Heart left ventricle (tissue), 16 donors: ENCODE measurements at regions not wholly inside any gene's neighbourhood (a gene's known extent, or its start where the extent isn't known, plus 50 kb on each side); places are given as distances from the start of the nearest gene placed in this dataset.

Experiments used
- ATAC-seq, 4 donors: fragments of 200-7000 bp; cut with Tn5 transposase; one replicate each; pipeline ENCODE4 v1.9.1; 2020 to 2022; ENCODE audit warnings: moderate library complexity in 4 of 4, mild to moderate bottlenecking in 3 of 4, moderate number of reproducible peaks in 1 of 4
- DNase-seq, 5 donors: peaks; one replicate each; pipeline ENCODE4 v3.0.0-alpha.2; 2020
- H3K27ac ChIP-seq, 12 donors: fragments of 200-600 bp; sonication (generic) in 4 of 12; one replicate each; pipeline versions ENCODE4 v1.5.0 to v1.8.0; 2016 to 2022; ENCODE audit warnings: mild to moderate bottlenecking in 2 of 12
- H3K27me3 ChIP-seq, 9 donors: fragments of 200-600 bp; sonication (generic) in 2 of 9; one replicate each; pipeline versions ENCODE4 v1.5.1 to v1.8.0; 2016 to 2022; ENCODE audit warnings: mild to moderate bottlenecking in 3 of 9
- H3K36me3 ChIP-seq, 9 donors: fragments of 200-600 bp; sonication (generic) in 2 of 9; one replicate each; pipeline versions ENCODE4 v1.5.0 to v1.8.0; 2018 to 2022; ENCODE audit warnings: mild to moderate bottlenecking in 2 of 9
- H3K4me1 ChIP-seq, 12 donors: fragments of 200-600 bp; sonication (generic) in 4 of 12; one replicate each; pipeline versions ENCODE4 v1.5.0 to v1.8.0; 2016 to 2022; ENCODE audit warnings: mild to moderate bottlenecking in 3 of 12
- H3K4me3 ChIP-seq, 12 donors: fragments of 200-600 bp; sonication (generic) in 4 of 12; one replicate each; pipeline versions ENCODE4 v1.5.0 to v1.8.0; 2017 to 2022; ENCODE audit warnings: mild to moderate bottlenecking in 9 of 12, moderate library complexity in 4 of 12
- H3K9me3 ChIP-seq, 12 donors: fragments of 200-600 bp; sonication (generic) in 4 of 12; one replicate each; pipeline versions ENCODE4 v1.5.0 to v1.8.0; 2016 to 2022; ENCODE audit warnings: mild to moderate bottlenecking in 1 of 12
- POLR2A ChIP-seq, 2 donors: fragments of 450-650 bp; IDR thresholded peaks; one replicate each; pipeline ENCODE4 v1.6.1; 2017; ENCODE audit warnings: antibody characterized with exemption in 2 of 2, mild to moderate bottlenecking in 2 of 2, moderate library complexity in 2 of 2
- WGBS, 4 donors: extraction: QIAGEN DNeasy Blood & Tissue Kit in 2 of 4; methylation state at CpG; one replicate each; pipeline versions ENCODE4 v1.1.5 to v1.1.7; 2013 to 2018; 5-methylcytosine and 5-hydroxymethylcytosine counted together
- intact Hi-C, 10 donors: fragments of 100-400 bp; cut with DNase I; formaldehyde crosslinking; loops; one replicate each; pipeline versions ENCODE4 v1.11.1 to v1.14.2; 2022
- TF ChIP-seq, protein P1 (sequence below), 12 donors: fragments of 200-600 bp; sonication (generic) in 4 of 12; IDR thresholded peaks; one replicate each; pipeline versions ENCODE4 v1.5.0 to v1.8.0; 2018 to 2022; ENCODE audit warnings: antibody characterized with exemption in 12 of 12, mild to moderate bottlenecking in 5 of 12
- donor health status: ischemic (EF 13 %, LVEDD 7.1; RV severe dilation, severe dysfunction).
- donor health status: healthy with polysubstance abuse.
- donor health status: DM: no; HTN: yes; CAD: no.
- donor health status: DM: no; HTN: no; CAD: no.
- donor health status: ischemic (EF 25% LVEDD 6.9; RV normal size, moderate dysfunction).
- donor health status: ischemic (EF 25% LVEDD 5.7; RV mildly dilated, moderate dysfunction).
- donor health status: healthy.
- donor health status: DM: yes; HTN: yes; CAD: no.
- donor health status: ischemic (EF 35%, LVEDD 5.7; RV mildly dilated, moderate dysfunction).
- donor health status: nonischemic (EF 11% LVEDD 7.7; RV severe dilation, severe dysfunction).
- donor health status: DM: yes; HTN: yes; CAD: no.
- donor health status: PGD.
- donor health status: ischemic (EF 29% LVEDD 5.4; RV normal size, mild dysfunction).
- donor health status: nonischemic (EF 23%, LVEDD 6.1; RV moderate dilation, normal function).

- intact Hi-C loops: no loop called here
- no peak overlapping the region for H3K4me3 ChIP-seq
- 93 to 98% (median 94%) methylated on average over 1 of the region's 1 CpG for WGBS, 4 donors
- ATAC-seq (no peak), DNase-seq (no peak)
- H3K36me3 ChIP-seq: no peaks in the 10 kb centered on the region
- no peaks in the 10 kb centered on the region for H3K9me3 ChIP-seq
- H3K4me1 ChIP-seq: no peaks in the 10 kb centered on the region
- TF ChIP-seq POLR2A (IDR thresholded peaks at IDR 0.05): no peak
- TF ChIP-seq, protein P1, sequence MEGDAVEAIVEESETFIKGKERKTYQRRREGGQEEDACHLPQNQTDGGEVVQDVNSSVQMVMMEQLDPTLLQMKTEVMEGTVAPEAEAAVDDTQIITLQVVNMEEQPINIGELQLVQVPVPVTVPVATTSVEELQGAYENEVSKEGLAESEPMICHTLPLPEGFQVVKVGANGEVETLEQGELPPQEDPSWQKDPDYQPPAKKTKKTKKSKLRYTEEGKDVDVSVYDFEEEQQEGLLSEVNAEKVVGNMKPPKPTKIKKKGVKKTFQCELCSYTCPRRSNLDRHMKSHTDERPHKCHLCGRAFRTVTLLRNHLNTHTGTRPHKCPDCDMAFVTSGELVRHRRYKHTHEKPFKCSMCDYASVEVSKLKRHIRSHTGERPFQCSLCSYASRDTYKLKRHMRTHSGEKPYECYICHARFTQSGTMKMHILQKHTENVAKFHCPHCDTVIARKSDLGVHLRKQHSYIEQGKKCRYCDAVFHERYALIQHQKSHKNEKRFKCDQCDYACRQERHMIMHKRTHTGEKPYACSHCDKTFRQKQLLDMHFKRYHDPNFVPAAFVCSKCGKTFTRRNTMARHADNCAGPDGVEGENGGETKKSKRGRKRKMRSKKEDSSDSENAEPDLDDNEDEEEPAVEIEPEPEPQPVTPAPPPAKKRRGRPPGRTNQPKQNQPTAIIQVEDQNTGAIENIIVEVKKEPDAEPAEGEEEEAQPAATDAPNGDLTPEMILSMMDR (IDR thresholded peaks at IDR 0.05): no peak
- no peaks in the 10 kb centered on the region for H3K27me3 ChIP-seq
- H3K27ac ChIP-seq: no peak overlapping the region
These were observed 202.6 kb upstream of the NRP1 start for GRCh38 chr10:33537066-33537465.

DNA sequence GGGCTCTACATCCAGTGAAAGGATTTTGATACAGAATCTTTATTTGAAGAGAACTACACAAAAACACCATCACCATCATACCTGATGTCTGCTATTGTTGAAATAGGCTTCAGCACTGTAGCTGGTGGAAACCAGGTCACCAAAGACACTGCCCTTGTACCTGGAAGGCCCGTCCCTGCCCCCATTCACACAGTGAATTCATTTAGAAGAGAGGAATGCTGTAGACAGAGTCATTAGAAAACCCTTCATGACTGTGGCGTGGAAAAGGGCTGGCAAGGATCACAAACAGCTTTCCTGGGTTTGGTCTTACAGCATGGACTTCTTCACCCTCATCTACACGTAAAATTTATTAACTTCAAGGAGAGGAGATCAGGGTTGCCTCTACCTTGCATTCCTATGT lies 202.0 kb upstream of the NRP1 start:
- Histone ChIP-seq H3K27ac (no peak overlapping the region), H3K27me3 (no peaks in the 10 kb centered on the region), H3K4me1 (no peaks in the 10 kb centered on the region), H3K36me3 (no peaks in the 10 kb centered on the region), H3K4me3 (no peak overlapping the region), H3K9me3 (no peaks in the 10 kb centered on the region)
- no peak for ATAC-seq
- TF ChIP-seq, protein P1 (IDR thresholded peaks at IDR 0.05): no peak
- no peak for TF ChIP-seq POLR2A (IDR thresholded peaks at IDR 0.05)
- DNase-seq: no peak
- intact Hi-C loops: no loop called here
- WGBS, 4 donors: 81 to 90% (median 84%) methylated on average over 3 of the region's 3 CpGs

DNA sequence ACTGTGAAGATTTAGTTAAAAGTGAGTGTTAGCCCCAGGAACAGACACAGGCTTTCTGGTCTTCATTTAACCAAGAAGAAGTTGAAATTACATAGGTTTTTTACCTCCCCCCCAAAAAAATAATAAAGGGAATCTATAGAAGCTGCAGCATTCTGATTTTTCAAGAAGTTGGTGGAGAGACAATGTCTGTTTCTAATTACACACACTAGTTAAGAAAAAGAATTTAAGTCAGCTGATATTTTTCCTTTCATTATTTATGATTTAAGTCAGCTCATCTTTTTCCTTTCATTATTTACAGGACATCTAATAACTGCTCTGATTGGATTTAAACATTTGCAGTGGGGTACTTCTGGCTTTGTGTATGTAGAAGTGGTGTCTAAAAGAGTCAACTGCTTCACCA lies 201.4 kb upstream of the NRP1 start:
- H3K4me3 ChIP-seq: no peak overlapping the region
- H3K4me1 ChIP-seq: no peaks in the 10 kb centered on the region
- H3K27ac ChIP-seq: no peak overlapping the region
- intact Hi-C loops: no loop called here
- no peak for TF ChIP-seq POLR2A (IDR thresholded peaks at IDR 0.05)
- TF ChIP-seq, protein P1 (IDR thresholded peaks at IDR 0.05): no peak
- H3K9me3 ChIP-seq: peaks cover 0 to under 1% (median 0%) of the 10 kb centered on the region in 12 donors
- H3K36me3 ChIP-seq: no peaks in the 10 kb centered on the region
- no peak for DNase-seq
- no peaks in the 10 kb centered on the region for H3K27me3 ChIP-seq
- no peak for ATAC-seq

DNA sequence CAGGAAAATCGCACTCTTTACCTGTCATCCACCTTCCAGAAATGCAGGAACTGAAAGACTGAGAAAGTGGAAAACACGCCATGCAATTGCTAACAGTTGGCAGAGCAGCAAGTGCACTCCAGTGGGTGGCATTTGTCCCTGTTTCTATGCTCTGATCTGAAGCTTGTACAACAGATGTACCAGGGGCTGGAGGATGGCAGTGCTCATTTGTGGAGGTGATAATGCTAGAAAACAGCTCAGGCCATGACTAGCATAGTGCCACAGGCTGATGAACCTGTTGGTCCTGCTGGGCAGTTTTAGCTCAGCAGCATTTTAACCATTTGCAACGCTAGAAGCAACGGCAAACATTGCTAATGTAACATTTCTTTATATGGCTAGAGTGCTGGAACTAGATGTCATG lies 199.9 kb upstream of the NRP1 start:
- Histone ChIP-seq H3K9me3 (peaks cover 0 to 15% (median 0%) of the 10 kb centered on the region in 12 donors), H3K27ac (no peak overlapping the region), H3K4me1 (no peaks in the 10 kb centered on the region), H3K27me3 (no peaks in the 10 kb centered on the region), H3K36me3 (no peaks in the 10 kb centered on the region), H3K4me3 (no peak overlapping the region)
- WGBS, 4 donors: 87 to 92% (median 88%) methylated on average over 4 of the region's 4 CpGs
- DNase-seq (no peak), ATAC-seq (peak in 2 of 4 donors; percentile 24 to 61)
- intact Hi-C loops: no loop called here
- TF ChIP-seq, protein P1 (IDR thresholded peaks at IDR 0.05): no peak
- TF ChIP-seq POLR2A (IDR thresholded peaks at IDR 0.05): no peak
